ENCODE measurements at regions not wholly inside any gene's neighbourhood (a gene's known extent, or its start where the extent isn't known, plus 50 kb on each side); places are given as distances from the start of the nearest gene placed in this dataset.

GRCh38 chrX:82757614-82758013 lies 750.5 kb upstream of the POU3F4 start:
- DNase-seq = no peak
- no CpG with 5 or more reads among the region's 3 CpGs for WGBS (ENCODE audit: insufficient coverage)
- H3K79me2 ChIP-seq (ENCODE audit: insufficient read depth, low read length) = no peaks in the 10 kb centered on the region
- H3K4me1 ChIP-seq (ENCODE audit: control insufficient read depth in 1 of 2, insufficient read depth in 2 of 2, low read length in 2 of 2) = no peaks in the 10 kb centered on the region
- H4K20me1 ChIP-seq (ENCODE audit: insufficient read depth, low read length) = no peaks in the 10 kb centered on the region
- no peak overlapping the region for H3K4me2 ChIP-seq (replicated peaks; ENCODE audit: extremely low read depth, low read length, poor library complexity, severe bottlenecking)
- peaks cover 0 to 4% (median 0%) of the 10 kb centered on the region in 3 donors for H3K27me3 Mint-ChIP-seq (ENCODE audit: low read depth in 3 of 3)
- H3K36me3 ChIP-seq (replicated peaks in 1 of 2; ENCODE audit: control insufficient read depth in 1 of 2, insufficient read depth in 2 of 2, low read length in 2 of 2) = no peaks in the 10 kb centered on the region
- H3K27me3 ChIP-seq (ENCODE audit: control insufficient read depth in 2 of 2, insufficient read depth in 2 of 2, low read length in 2 of 2) = no peaks in the 10 kb centered on the region
- no peak overlapping the region for H2AFZ ChIP-seq (ENCODE audit: insufficient read depth, low read depth, low read length, poor library complexity, severe bottlenecking)
- TF ChIP-seq, protein P1, sequence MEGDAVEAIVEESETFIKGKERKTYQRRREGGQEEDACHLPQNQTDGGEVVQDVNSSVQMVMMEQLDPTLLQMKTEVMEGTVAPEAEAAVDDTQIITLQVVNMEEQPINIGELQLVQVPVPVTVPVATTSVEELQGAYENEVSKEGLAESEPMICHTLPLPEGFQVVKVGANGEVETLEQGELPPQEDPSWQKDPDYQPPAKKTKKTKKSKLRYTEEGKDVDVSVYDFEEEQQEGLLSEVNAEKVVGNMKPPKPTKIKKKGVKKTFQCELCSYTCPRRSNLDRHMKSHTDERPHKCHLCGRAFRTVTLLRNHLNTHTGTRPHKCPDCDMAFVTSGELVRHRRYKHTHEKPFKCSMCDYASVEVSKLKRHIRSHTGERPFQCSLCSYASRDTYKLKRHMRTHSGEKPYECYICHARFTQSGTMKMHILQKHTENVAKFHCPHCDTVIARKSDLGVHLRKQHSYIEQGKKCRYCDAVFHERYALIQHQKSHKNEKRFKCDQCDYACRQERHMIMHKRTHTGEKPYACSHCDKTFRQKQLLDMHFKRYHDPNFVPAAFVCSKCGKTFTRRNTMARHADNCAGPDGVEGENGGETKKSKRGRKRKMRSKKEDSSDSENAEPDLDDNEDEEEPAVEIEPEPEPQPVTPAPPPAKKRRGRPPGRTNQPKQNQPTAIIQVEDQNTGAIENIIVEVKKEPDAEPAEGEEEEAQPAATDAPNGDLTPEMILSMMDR (IDR thresholded peaks at IDR 0.05) = no peak
- no peaks in the 10 kb centered on the region for H3K36me3 Mint-ChIP-seq
- no peak overlapping the region for H3K27ac ChIP-seq (ENCODE audit: low read depth in 1 of 2, low read length in 2 of 2)
- no peak overlapping the region for H3K27ac Mint-ChIP-seq
- H3K4me3 ChIP-seq (replicated peaks in 1 of 3; ENCODE audit: low read depth in 2 of 3, low read length in 3 of 3) = no peak overlapping the region
- no peaks in the 10 kb centered on the region for H3K9me3 ChIP-seq (replicated peaks in 1 of 2; ENCODE audit: control insufficient read depth in 1 of 2, insufficient read depth in 1 of 2, low read length in 2 of 2)
- no peak overlapping the region for H3K4me3 Mint-ChIP-seq
- peaks cover 0 to 5% (median 2%) of the 10 kb centered on the region in 7 donors for H3K9me3 Mint-ChIP-seq
- no peak overlapping the region for H3K9ac ChIP-seq (ENCODE audit: insufficient read depth, low read length, poor library complexity, severe bottlenecking)
- H3K4me1 Mint-ChIP-seq = no peaks in the 10 kb centered on the region
- intact Hi-C loops (cut with micrococcal nuclease) = no loop called here

DNA sequence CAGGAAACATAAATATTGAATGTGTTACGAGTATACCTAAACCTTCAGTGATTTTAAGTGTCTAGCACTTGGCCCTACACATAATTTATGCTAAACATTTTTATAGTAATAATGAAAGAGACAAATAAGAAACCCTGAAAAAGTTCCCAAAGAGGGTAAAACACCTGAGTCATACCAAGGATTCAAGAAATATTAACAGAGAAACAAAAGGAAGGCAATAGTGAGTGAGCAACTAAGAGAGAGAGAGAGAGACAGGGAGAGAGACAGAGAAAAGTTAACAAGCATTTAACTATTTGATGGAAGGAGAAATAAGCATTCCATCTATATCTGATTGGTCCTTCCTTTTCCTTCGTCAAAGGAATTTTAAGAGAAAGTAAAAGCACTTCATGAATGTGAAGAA lies 743.6 kb upstream of the POU3F4 start:
- Mint-ChIP-seq H3K27me3 (ENCODE audit: low read depth in 3 of 3) (peaks cover 0 to 1% (median 0%) of the 10 kb centered on the region in 3 donors), H3K36me3 (no peaks in the 10 kb centered on the region), H3K4me1 (no peaks in the 10 kb centered on the region), H3K4me3 (no peak overlapping the region), H3K27ac (no peak overlapping the region), H3K9me3 (peaks cover 0 to 5% (median 2%) of the 10 kb centered on the region in 7 donors)
- Histone ChIP-seq H4K20me1 (ENCODE audit: insufficient read depth, low read length) (no peaks in the 10 kb centered on the region), H3K79me2 (ENCODE audit: insufficient read depth, low read length) (no peaks in the 10 kb centered on the region), H3K9ac (ENCODE audit: insufficient read depth, low read length, poor library complexity, severe bottlenecking) (no peak overlapping the region), H2AFZ (ENCODE audit: insufficient read depth, low read depth, low read length, poor library complexity, severe bottlenecking) (no peak overlapping the region), H3K36me3 (replicated peaks in 1 of 2; ENCODE audit: control insufficient read depth in 1 of 2, insufficient read depth in 2 of 2, low read length in 2 of 2) (no peaks in the 10 kb centered on the region), H3K4me2 (replicated peaks; ENCODE audit: extremely low read depth, low read length, poor library complexity, severe bottlenecking) (no peak overlapping the region), H3K27me3 (ENCODE audit: control insufficient read depth in 2 of 2, insufficient read depth in 2 of 2, low read length in 2 of 2) (no peaks in the 10 kb centered on the region), H3K4me3 (replicated peaks in 1 of 3; ENCODE audit: low read depth in 2 of 3, low read length in 3 of 3) (no peak overlapping the region), H3K9me3 (replicated peaks in 1 of 2; ENCODE audit: control insufficient read depth in 1 of 2, insufficient read depth in 1 of 2, low read length in 2 of 2) (peaks cover 0 to 3% of the 10 kb centered on the region in 2 donors), H3K4me1 (ENCODE audit: control insufficient read depth in 1 of 2, insufficient read depth in 2 of 2, low read length in 2 of 2) (no peaks in the 10 kb centered on the region), H3K27ac (ENCODE audit: low read depth in 1 of 2, low read length in 2 of 2) (no peak overlapping the region)
- no peak for DNase-seq
- intact Hi-C loops (cut with micrococcal nuclease) = no loop called here
- TF ChIP-seq, protein P1 (IDR thresholded peaks at IDR 0.05) = no peak
- no CpG with 5 or more reads among the region's 2 CpGs for WGBS (ENCODE audit: insufficient coverage)
